H1 (cell line): ENCODE measurements at regions not wholly inside any gene's neighbourhood (a gene's known extent, or its start where the extent isn't known, plus 50 kb on each side); places are given as distances from the start of the nearest gene placed in this dataset.

Experiments used
- CTCF ChIA-PET: fragments of 300-600 bp; sonication (Branson Sonifier 250); formaldehyde crosslinking; loops from one replicate; lab custom pipeline; 2021; ENCODE audit not compliant: partially characterized antibody; lab: Charles Lee
- POLR2A ChIA-PET: fragments of 300-600 bp; sonication (Branson Sonifier 250); formaldehyde crosslinking; loops from one replicate; lab custom pipeline; 2021; ENCODE audit warnings: inconsistent platforms; ENCODE audit not compliant: partially characterized antibody; lab: Charles Lee
- DNase-seq, 2 experiments: peaks; one replicate each; pipeline versions ENCODE4 v3.0.0 to v3.0.0-alpha.2; 2010 to 2022; ENCODE audit warnings: low spot score in 2 of 2, low read depth in 1 of 2, mixed read lengths in 1 of 2
- FAIRE-seq: peaks from 2 replicates; lab custom pipeline; 2011; peaks lifted over from hg19 to GRCh38; lab: Jason Lieb, UNC
- H2AFZ ChIP-seq: 2 replicates; pipeline ENCODE4 v1.8.1; 2012; ENCODE audit warnings: low read length, inconsistent platforms
- H2AK5ac ChIP-seq: 2 replicates; pipeline ENCODE4 v1.6.1; 2013; ENCODE audit warnings: low read depth, low read length
- H2BK120ac ChIP-seq: replicated peaks from 2 replicates; pipeline ENCODE3; 2013; ENCODE audit warnings: low read depth, low read length, inconsistent platforms
- H2BK12ac ChIP-seq: 2 replicates; pipeline ENCODE4 v1.6.1; 2013; ENCODE audit warnings: low read depth, low read length
- H2BK15ac ChIP-seq: 2 replicates; pipeline ENCODE4 v1.6.1; 2013; ENCODE audit warnings: low read length
- H2BK20ac ChIP-seq: 2 replicates; pipeline ENCODE4 v1.6.1; 2013; ENCODE audit warnings: low read length
- H2BK5ac ChIP-seq: 2 replicates; pipeline ENCODE4 v1.6.1; 2013; ENCODE audit warnings: low read depth, low read length
- H3K14ac ChIP-seq: 2 replicates; pipeline ENCODE4 v1.6.1; 2013; ENCODE audit warnings: inconsistent platforms; ENCODE audit not compliant: insufficient read length
- H3K18ac ChIP-seq: 2 replicates; pipeline ENCODE4 v1.6.1; 2013; ENCODE audit warnings: low read length; ENCODE audit errors: extremely low read depth
- H3K23ac ChIP-seq: 2 replicates; pipeline ENCODE4 v1.6.1; 2013; ENCODE audit warnings: inconsistent platforms; ENCODE audit not compliant: insufficient read length
- H3K23me2 ChIP-seq: 2 replicates; pipeline ENCODE4 v1.6.1; 2013; ENCODE audit warnings: low read depth, low read length
- H3K27ac ChIP-seq: 2 replicates; pipeline ENCODE4 v1.6.1; 2011; ENCODE audit warnings: low read depth, low read length, inconsistent platforms
- H3K27me3 ChIP-seq, 4 experiments: replicated peaks in 1 of 4; 1 replicate in 1 of 4; 2 replicates in 3 of 4; pipeline versions ENCODE4 v1.6.1 to v1.8.1; 2011 to 2013; ENCODE audit warnings: low read length in 3 of 4, mild to moderate bottlenecking in 3 of 4, inconsistent platforms in 2 of 4, mixed read lengths in 2 of 4, moderate library complexity in 1 of 4; ENCODE audit not compliant: control insufficient read depth in 3 of 4, insufficient read depth in 3 of 4; ENCODE audit errors: extremely low read depth in 1 of 4
- H3K36me3 ChIP-seq, 4 experiments: 2 replicates each; pipeline versions ENCODE4 v1.6.1 to v1.8.1; 2011 to 2013; ENCODE audit warnings: mild to moderate bottlenecking in 4 of 4, low read length in 3 of 4, moderate library complexity in 2 of 4, control low read depth in 1 of 4, inconsistent platforms in 1 of 4; ENCODE audit not compliant: insufficient read depth in 4 of 4, control insufficient read depth in 2 of 4
- H3K4ac ChIP-seq: replicated peaks from 2 replicates; pipeline ENCODE3; 2013; ENCODE audit warnings: low read length, low read depth, mixed read lengths, inconsistent platforms; ENCODE audit not compliant: insufficient read length
- H3K4me1 ChIP-seq, 4 experiments: replicated peaks in 1 of 4; 1 replicate in 1 of 4; 2 replicates in 3 of 4; pipeline versions ENCODE4 v1.6.1 to v1.8.1; 2011 to 2013; ENCODE audit warnings: low read length in 3 of 4, inconsistent platforms in 2 of 4, mixed read lengths in 1 of 4; ENCODE audit not compliant: insufficient read depth in 4 of 4, control insufficient read depth in 3 of 4
- H3K4me2 ChIP-seq, 2 experiments: 2 replicates each; pipeline versions ENCODE4 v1.6.1 to v1.8.1; 2011 to 2013; ENCODE audit warnings: low read depth in 2 of 2, low read length in 2 of 2, control low read depth in 1 of 2, inconsistent platforms in 1 of 2, mild to moderate bottlenecking in 1 of 2; ENCODE audit not compliant: insufficient read depth in 1 of 2
- H3K4me3 ChIP-seq, 4 experiments: fragments of 200-600, 300-600 bp in 1 of 4; sonication (generic), shearing (Covaris generic), sonication (Bioruptor Twin) in 1 of 4; 2 replicates each; pipeline versions ENCODE4 v1.5.1 to v1.8.1; 2011 to 2016; ENCODE audit warnings: low read length in 4 of 4, low read depth in 3 of 4, control low read depth in 2 of 4, inconsistent platforms in 2 of 4, mild to moderate bottlenecking in 2 of 4, mixed read lengths in 1 of 4, moderate library complexity in 1 of 4; ENCODE audit not compliant: insufficient read depth in 2 of 4; ENCODE audit errors: extremely low read depth in 1 of 4
- H3K56ac ChIP-seq: replicated peaks from 2 replicates; pipeline ENCODE3; 2013; ENCODE audit warnings: low read depth, mild to moderate bottlenecking, mixed read lengths, low read length, inconsistent platforms; ENCODE audit not compliant: insufficient read length
- H3K79me1 ChIP-seq: 2 replicates; pipeline ENCODE4 v1.6.1; 2013; ENCODE audit warnings: low read depth, low read length, control low read depth
- H3K79me2 ChIP-seq, 2 experiments: 2 replicates each; pipeline versions ENCODE4 v1.6.1 to v1.8.1; 2012 to 2013; ENCODE audit warnings: low read length in 2 of 2, mild to moderate bottlenecking in 2 of 2, inconsistent platforms in 1 of 2; ENCODE audit not compliant: insufficient read depth in 2 of 2, control insufficient read depth in 1 of 2
- H3K9ac ChIP-seq, 4 experiments: replicated peaks in 1 of 4; 1 replicate in 1 of 4; 2 replicates in 3 of 4; pipeline versions ENCODE4 v1.6.1 to v1.8.1; 2011 to 2013; ENCODE audit warnings: low read depth in 3 of 4, low read length in 3 of 4, control low read depth in 2 of 4, mild to moderate bottlenecking in 2 of 4, moderate library complexity in 2 of 4, inconsistent platforms in 1 of 4; ENCODE audit errors: extremely low read depth in 1 of 4
- H3K9me3 ChIP-seq, 2 experiments: 2 replicates each; pipeline versions ENCODE4 v1.6.1 to v1.8.1; 2012 to 2013; ENCODE audit warnings: mild to moderate bottlenecking in 2 of 2, moderate library complexity in 2 of 2, control low read depth in 1 of 2, inconsistent platforms in 1 of 2, low read depth in 1 of 2, low read length in 1 of 2, mixed read lengths in 1 of 2; ENCODE audit not compliant: insufficient read depth in 2 of 2
- H4K20me1 ChIP-seq, 2 experiments: replicated peaks in 1 of 2; 2 replicates each; pipeline versions ENCODE3 to v1.8.1; 2011 to 2013; ENCODE audit warnings: inconsistent platforms in 2 of 2, low read length in 2 of 2, mild to moderate bottlenecking in 1 of 2; ENCODE audit not compliant: insufficient read depth in 2 of 2, control insufficient read depth in 1 of 2
- H4K5ac ChIP-seq: 2 replicates; pipeline ENCODE4 v1.6.1; 2013; ENCODE audit warnings: low read length, low read depth, mixed read lengths, inconsistent platforms; ENCODE audit not compliant: insufficient read length
- H4K8ac ChIP-seq: 2 replicates; pipeline ENCODE4 v1.8.0; 2013; ENCODE audit warnings: mild to moderate bottlenecking, moderate library complexity, low read length, inconsistent platforms; ENCODE audit not compliant: insufficient read depth; ENCODE audit errors: extremely low read depth
- H4K91ac ChIP-seq: replicated peaks from 2 replicates; pipeline ENCODE3; 2013; ENCODE audit warnings: low read length, mixed read lengths, inconsistent platforms; ENCODE audit not compliant: insufficient read length
- BACH1 ChIP-seq: IDR thresholded peaks from 2 replicates; pipeline ENCODE4 v1.6.1; 2012; ENCODE audit warnings: low read length, improper control_type of control experiment
- CBX8 ChIP-seq: fragments of 300-800, 300-1000 bp; sonication (generic); IDR thresholded peaks from 2 replicates; pipeline ENCODE4 v1.7.1; 2016; ENCODE audit warnings: low read depth, low read length, borderline replicate concordance
- CEBPB ChIP-seq: IDR thresholded peaks from 2 replicates; pipeline ENCODE4 v1.6.1; 2012; ENCODE audit warnings: low read depth, low read length
- FOSL1 ChIP-seq: IDR thresholded peaks from 2 replicates; pipeline ENCODE4 v1.6.1; 2011; ENCODE audit warnings: mild to moderate bottlenecking, low read depth, low read length, moderate library complexity; ENCODE audit not compliant: insufficient read depth
- MAFK ChIP-seq: IDR thresholded peaks from 2 replicates; pipeline ENCODE4 v1.6.1; 2012; ENCODE audit warnings: low read depth, mild to moderate bottlenecking, improper control_type of control experiment, low read length
- PHF8 ChIP-seq: fragments of 200-600 bp; sonication (generic); conservative IDR thresholded peaks from 2 replicates; pipeline ENCODE4 v1.7.1; 2012; ENCODE audit warnings: low read depth, mild to moderate bottlenecking, inconsistent platforms, low read length, moderate library complexity
- SAP30 ChIP-seq: fragments of 300-600 bp; sonication (generic); IDR thresholded peaks from 2 replicates; pipeline ENCODE4 v1.7.1; 2012; ENCODE audit warnings: low read length, moderate library complexity, mild to moderate bottlenecking, inconsistent platforms; ENCODE audit not compliant: insufficient read depth, insufficient replicate concordance
- SIN3A ChIP-seq, 2 experiments: IDR thresholded peaks in 1 of 2; conservative IDR thresholded peaks in 1 of 2; 2 replicates each; pipeline ENCODE4 v1.6.1; 2011 to 2012; ENCODE audit warnings: low read length in 2 of 2, improper control_type of control experiment in 1 of 2, low read depth in 1 of 2, mild to moderate bottlenecking in 1 of 2
- SIX5 ChIP-seq: IDR thresholded peaks from 2 replicates; pipeline ENCODE4 v1.6.1; 2011; ENCODE audit warnings: mild to moderate bottlenecking, low read depth, low read length
- SP1 ChIP-seq: IDR thresholded peaks from 2 replicates; pipeline ENCODE4 v1.6.1; 2011; ENCODE audit warnings: low read depth, low read length
- TAF1 ChIP-seq: IDR thresholded peaks from 2 replicates; pipeline ENCODE4 v1.6.1; 2011; ENCODE audit warnings: mild to moderate bottlenecking, low read depth, low read length
- TAF7 ChIP-seq: optimal IDR thresholded peaks from 2 replicates; pipeline ENCODE3; 2011; ENCODE audit warnings: low read depth, mild to moderate bottlenecking, inconsistent platforms, low read length, moderate library complexity, borderline replicate concordance
- TEAD4 ChIP-seq: IDR thresholded peaks from 2 replicates; pipeline ENCODE4 v1.6.1; 2012; ENCODE audit warnings: low read depth, low read length, inconsistent platforms, mixed read lengths
- TF ChIP-seq, protein P1 (sequence below): IDR thresholded peaks from 2 replicates; pipeline ENCODE4 v1.6.1; 2011; ENCODE audit warnings: low read depth, mild to moderate bottlenecking, low read length; ENCODE audit not compliant: insufficient read depth

DNA sequence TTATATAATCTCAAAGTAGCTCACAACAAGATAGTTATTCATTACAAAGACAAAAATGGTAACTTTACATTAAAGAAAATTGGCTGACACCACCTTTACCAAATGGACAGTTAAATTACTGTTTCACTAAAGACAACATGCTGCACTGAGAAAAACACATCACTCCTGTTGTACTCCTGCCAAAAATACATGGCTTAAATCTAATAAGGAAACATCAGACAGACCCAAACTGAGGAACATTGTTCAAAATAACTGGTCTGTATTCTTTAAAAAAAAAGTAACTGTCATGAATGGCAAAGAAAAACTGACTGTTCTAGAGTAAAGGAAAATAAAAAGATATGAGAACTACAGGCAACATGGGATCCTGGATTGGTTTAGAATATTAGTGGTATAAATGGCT is 151.3 kb upstream of the DCN start:
- H3K4me2 ChIP-seq: no peak overlapping the region
- H3K27ac ChIP-seq: no peak overlapping the region
- no peak overlapping the region for H3K14ac ChIP-seq
- H3K23ac ChIP-seq: no peak overlapping the region
- no peak overlapping the region for H4K8ac ChIP-seq
- no peaks in the 10 kb centered on the region for H3K36me3 ChIP-seq
- H3K4me3 ChIP-seq: no peak overlapping the region
- H3K4ac ChIP-seq: no peak overlapping the region
- no peak overlapping the region for H3K18ac ChIP-seq
- TF ChIP-seq TAF1 (no peak), CEBPB (no peak), TEAD4 (no peak), MAFK (no peak), FOSL1 (no peak), BACH1 (no peak), PHF8 (no peak), SIN3A (conservative IDR thresholded peaks at IDR 0.05 in 1 of 2, IDR thresholded peaks at IDR 0.05 in 1 of 2; ENCODE audit: low read depth in 1 of 2, low read length in 2 of 2) (no peak), SIX5 (no peak), SP1 (no peak), TAF7 (no peak), CBX8 (no peak), SAP30 (no peak)
- TF ChIP-seq, protein P1, sequence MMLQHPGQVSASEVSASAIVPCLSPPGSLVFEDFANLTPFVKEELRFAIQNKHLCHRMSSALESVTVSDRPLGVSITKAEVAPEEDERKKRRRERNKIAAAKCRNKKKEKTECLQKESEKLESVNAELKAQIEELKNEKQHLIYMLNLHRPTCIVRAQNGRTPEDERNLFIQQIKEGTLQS: no peak
- H2AK5ac ChIP-seq: no peak overlapping the region
- H3K9me3 ChIP-seq: no peaks in the 10 kb centered on the region
- no peaks in the 10 kb centered on the region for H3K79me2 ChIP-seq
- H2BK5ac ChIP-seq: no peak overlapping the region
- FAIRE-seq (no peak), DNase-seq (no peak)
- no peak overlapping the region for H4K91ac ChIP-seq
- no peaks in the 10 kb centered on the region for H3K23me2 ChIP-seq
- no peak overlapping the region for H2BK120ac ChIP-seq
- H2BK20ac ChIP-seq: no peak overlapping the region
- H3K4me1 ChIP-seq: no peaks in the 10 kb centered on the region
- H2BK12ac ChIP-seq: no peak overlapping the region
- no peak overlapping the region for H3K9ac ChIP-seq
- no peak overlapping the region for H4K5ac ChIP-seq
- CTCF ChIA-PET: interaction anchor here (1.0 to 2.7 kb wide), 2 partner anchors 7 to 21 kb away, joined by 4 to 8 read pairs; no protein-coding TSS in a partner anchor
- no peak overlapping the region for H3K56ac ChIP-seq
- POLR2A ChIA-PET: no interaction called here
- H2BK15ac ChIP-seq: no peak overlapping the region
- no peaks in the 10 kb centered on the region for H3K79me1 ChIP-seq
- H3K27me3 ChIP-seq: no peaks in the 10 kb centered on the region
- no peaks in the 10 kb centered on the region for H4K20me1 ChIP-seq
- H2AFZ ChIP-seq: no peak overlapping the region
